A549 (cell line): ENCODE measurements at regions not wholly inside any gene's neighbourhood (a gene's known extent, or its start where the extent isn't known, plus 50 kb on each side); places are given as distances from the start of the nearest gene placed in this dataset.

Experiments used
- ATAC-seq, 2 experiments: fragments of 200-7000 bp in 1 of 2; fragments of >200 bp in 1 of 2; cut with Nextera tagmentation in 1 of 2; cut with Tn5 transposase in 1 of 2; 3 replicates each; pipeline versions ENCODE4 v1.8.0 to v1.9.1; 2018 to 2020; ENCODE audit warnings: mild to moderate bottlenecking in 1 of 2, moderate library complexity in 1 of 2
- CTCF ChIA-PET: fragments of 300-600 bp; sonication (Branson Sonifier 250); formaldehyde crosslinking; extraction: SDS; loops from one replicate; lab custom pipeline; 2021; ENCODE audit warnings: antibody characterized with exemption, inconsistent platforms; lab: Yijun Ruan, JAX
- POLR2A ChIA-PET: fragments of 350-600 bp; formaldehyde crosslinking; extraction: SDS; loops from one replicate; lab custom pipeline; 2021; ENCODE audit warnings: antibody characterized with exemption, inconsistent platforms; lab: Yijun Ruan, JAX
- DNase-seq, 2 experiments: peaks; one replicate each; pipeline versions ENCODE4 v3.0.0 to v3.0.0-alpha.2; 2011 to 2016; ENCODE audit warnings: low read depth in 1 of 2, low spot score in 1 of 2
- FAIRE-seq: peaks from 2 replicates; lab custom pipeline; 2011; peaks lifted over from hg19 to GRCh38; lab: Jason Lieb, UNC
- H3K27ac ChIP-seq, 2 experiments: fragments of >200 bp; sonication (Bioruptor Twin); formaldehyde crosslinking; 3 replicates each; pipeline ENCODE4 v1.5.1; 2016 to 2017
- H3K4me1 ChIP-seq: fragments of >200 bp; sonication (Bioruptor Twin); formaldehyde crosslinking; 3 replicates; pipeline ENCODE4 v1.6.1; 2016
- H3K4me2 ChIP-seq: fragments of >200 bp; sonication (Bioruptor Twin); formaldehyde crosslinking; 3 replicates; pipeline ENCODE4 v1.6.1; 2016
- H3K4me3 ChIP-seq: fragments of >200 bp; sonication (Bioruptor Twin); formaldehyde crosslinking; 3 replicates; pipeline ENCODE4 v1.5.1; 2016
- H3K9me3 ChIP-seq: fragments of >200 bp; sonication (Bioruptor Twin); formaldehyde crosslinking; 3 replicates; pipeline ENCODE4 v1.6.1; 2016
- BCL3 ChIP-seq: fragments of >200 bp; sonication (Bioruptor Twin); formaldehyde crosslinking; IDR thresholded peaks from 3 replicates; pipeline ENCODE4 v1.6.1; 2016
- CBX2 ChIP-seq: fragments of 200-600 bp; sonication (generic); IDR thresholded peaks from 2 replicates; pipeline ENCODE4 v1.6.1; 2016; ENCODE audit warnings: low read depth, mild to moderate bottlenecking, borderline replicate concordance
- CEBPB ChIP-seq, 2 experiments: fragments of >200 bp in 1 of 2; sonication (Bioruptor Twin) in 1 of 2; formaldehyde crosslinking in 1 of 2; IDR thresholded peaks; 2 replicates each; pipeline ENCODE4 v1.6.1; 2012 to 2016
- CHD2 ChIP-seq: fragments of 150-350 bp; IDR thresholded peaks from 2 replicates; pipeline ENCODE4 v1.6.1; 2014; ENCODE audit warnings: low read length; ENCODE audit not compliant: partially characterized antibody
- EP300 ChIP-seq, 2 experiments: fragments of >200 bp; sonication (Bioruptor Twin); formaldehyde crosslinking; IDR thresholded peaks; 2 replicates in 1 of 2; 3 replicates in 1 of 2; pipeline ENCODE4 v1.6.1; 2016 to 2017
- GATA3 ChIP-seq: IDR thresholded peaks from 2 replicates; pipeline ENCODE4 v1.6.1; 2012; ENCODE audit warnings: borderline replicate concordance
- HES2 ChIP-seq: fragments of >200 bp; sonication (Bioruptor Twin); formaldehyde crosslinking; IDR thresholded peaks from 2 replicates; pipeline ENCODE4 v1.6.1; 2016
- HOXA7 ChIP-seq: fragments of 250-450 bp; sonication (Bioruptor Pico); IDR thresholded peaks from 2 replicates; pipeline ENCODE4 v1.5.0; 2020; ENCODE audit warnings: mild to moderate bottlenecking, moderate library complexity
- JUNB ChIP-seq: fragments of >200 bp; sonication (Bioruptor Twin); formaldehyde crosslinking; IDR thresholded peaks from 2 replicates; pipeline ENCODE4 v1.6.1; 2016
- KDM1A ChIP-seq: fragments of 200-600 bp; sonication (generic); IDR thresholded peaks from 2 replicates; pipeline ENCODE4 v1.6.1; 2016; ENCODE audit warnings: low read depth, mild to moderate bottlenecking
- POLR2AphosphoS2 ChIP-seq: conservative IDR thresholded peaks from 2 replicates; pipeline ENCODE4 v1.6.1; 2012; ENCODE audit warnings: low read length, improper control_type of control experiment, inconsistent platforms
- RARB ChIP-seq: fragments of 250-450 bp; sonication (Bioruptor Pico); IDR thresholded peaks from 2 replicates; pipeline ENCODE4 v1.8.0; 2021; ENCODE audit warnings: mild to moderate bottlenecking, moderate library complexity
- TFCP2L1 ChIP-seq: fragments of 250-450 bp; sonication (Bioruptor Pico); IDR thresholded peaks from 2 replicates; pipeline ENCODE4 v1.5.0; 2021; ENCODE audit warnings: mild to moderate bottlenecking
- ZNF302 ChIP-seq: fragments of 250-450 bp; sonication (Bioruptor Pico); IDR thresholded peaks from 2 replicates; pipeline ENCODE4 v1.9.0; 2021; ENCODE audit warnings: inconsistent platforms, mild to moderate bottlenecking, moderate library complexity
- WGBS: methylation state at CpG from one replicate; pipeline ENCODE4 v1.1.6; 2017; ENCODE audit errors: missing lambda C conversion rate; 5-methylcytosine and 5-hydroxymethylcytosine counted together
- TF ChIP-seq, protein P1 (sequence below): fragments of 250-450 bp; sonication (Bioruptor Pico); IDR thresholded peaks from 2 replicates; pipeline ENCODE4 v1.5.0; 2020; ENCODE audit warnings: low read depth, mild to moderate bottlenecking, moderate library complexity
- TF ChIP-seq, protein P2 (sequence below): fragments of >200 bp; sonication (Bioruptor Twin); formaldehyde crosslinking; IDR thresholded peaks from 3 replicates; pipeline ENCODE4 v1.5.1; 2016
- TF ChIP-seq, protein P3 (sequence below): fragments of 250-450 bp; sonication (Bioruptor Pico); IDR thresholded peaks from 2 replicates; pipeline ENCODE4 v1.5.0; 2021; ENCODE audit warnings: mild to moderate bottlenecking, moderate library complexity, borderline replicate concordance

DNA sequence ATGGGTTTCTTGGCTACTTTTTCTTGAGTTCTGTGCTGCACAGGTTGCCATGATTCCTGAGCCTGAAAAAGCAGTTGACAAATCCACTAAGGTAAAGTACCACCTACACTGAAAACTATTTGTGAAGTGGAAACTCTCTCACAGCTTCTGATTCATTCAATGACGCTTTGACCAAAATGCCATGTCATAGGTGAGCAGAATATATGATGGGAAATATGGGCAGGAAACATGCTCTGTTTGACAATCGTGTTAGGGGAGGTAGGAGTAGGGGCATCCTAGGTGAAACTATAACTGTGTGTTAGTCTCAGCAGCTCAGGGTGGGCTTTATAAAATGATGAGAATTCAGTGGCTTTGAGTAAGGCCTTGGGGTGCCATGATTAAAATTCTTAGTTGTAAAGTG is 69.6 kb upstream of the ELMO1 start (continued):
- TF ChIP-seq, protein P1, sequence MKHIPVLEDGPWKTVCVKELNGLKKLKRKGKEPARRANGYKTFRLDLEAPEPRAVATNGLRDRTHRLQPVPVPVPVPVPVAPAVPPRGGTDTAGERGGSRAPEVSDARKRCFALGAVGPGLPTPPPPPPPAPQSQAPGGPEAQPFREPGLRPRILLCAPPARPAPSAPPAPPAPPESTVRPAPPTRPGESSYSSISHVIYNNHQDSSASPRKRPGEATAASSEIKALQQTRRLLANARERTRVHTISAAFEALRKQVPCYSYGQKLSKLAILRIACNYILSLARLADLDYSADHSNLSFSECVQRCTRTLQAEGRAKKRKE: no peak
- TF ChIP-seq, all 56 proteins: peak for 0

DNA sequence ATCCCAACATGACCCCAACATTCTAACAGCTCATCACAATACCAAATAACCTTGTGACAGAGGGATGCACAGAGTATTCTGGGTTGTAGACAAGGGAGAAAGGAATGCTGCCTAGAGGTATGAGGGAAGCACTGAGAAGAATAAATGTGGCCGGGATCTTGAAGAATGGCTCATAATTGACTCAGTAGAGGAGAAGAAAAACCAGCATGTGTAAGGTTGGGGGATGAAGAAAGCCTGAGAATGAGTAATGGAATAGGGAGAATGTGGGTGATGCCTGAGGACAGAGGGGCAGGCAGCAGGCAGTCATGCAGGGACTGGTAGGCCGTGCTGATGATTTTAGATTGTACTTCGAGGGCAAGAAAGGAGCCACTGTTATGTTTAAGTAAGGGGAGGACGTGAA is 75.4 kb upstream of the ELMO1 start:
- POLR2A ChIA-PET: no interaction called here
- CTCF ChIA-PET: interaction anchor here (1.4 to 1.8 kb wide), 2 partner anchors 28 to 35 kb away, joined by 3 read pairs; no protein-coding TSS in a partner anchor
- no peak overlapping the region for H3K4me3 ChIP-seq
- TF ChIP-seq, protein P2, sequence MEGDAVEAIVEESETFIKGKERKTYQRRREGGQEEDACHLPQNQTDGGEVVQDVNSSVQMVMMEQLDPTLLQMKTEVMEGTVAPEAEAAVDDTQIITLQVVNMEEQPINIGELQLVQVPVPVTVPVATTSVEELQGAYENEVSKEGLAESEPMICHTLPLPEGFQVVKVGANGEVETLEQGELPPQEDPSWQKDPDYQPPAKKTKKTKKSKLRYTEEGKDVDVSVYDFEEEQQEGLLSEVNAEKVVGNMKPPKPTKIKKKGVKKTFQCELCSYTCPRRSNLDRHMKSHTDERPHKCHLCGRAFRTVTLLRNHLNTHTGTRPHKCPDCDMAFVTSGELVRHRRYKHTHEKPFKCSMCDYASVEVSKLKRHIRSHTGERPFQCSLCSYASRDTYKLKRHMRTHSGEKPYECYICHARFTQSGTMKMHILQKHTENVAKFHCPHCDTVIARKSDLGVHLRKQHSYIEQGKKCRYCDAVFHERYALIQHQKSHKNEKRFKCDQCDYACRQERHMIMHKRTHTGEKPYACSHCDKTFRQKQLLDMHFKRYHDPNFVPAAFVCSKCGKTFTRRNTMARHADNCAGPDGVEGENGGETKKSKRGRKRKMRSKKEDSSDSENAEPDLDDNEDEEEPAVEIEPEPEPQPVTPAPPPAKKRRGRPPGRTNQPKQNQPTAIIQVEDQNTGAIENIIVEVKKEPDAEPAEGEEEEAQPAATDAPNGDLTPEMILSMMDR: no peak
- TF ChIP-seq POLR2AphosphoS2 (no peak), HES2 (no peak), CHD2 (no peak), CBX2 (no peak), KDM1A (no peak)
- TF ChIP-seq, protein P3, sequence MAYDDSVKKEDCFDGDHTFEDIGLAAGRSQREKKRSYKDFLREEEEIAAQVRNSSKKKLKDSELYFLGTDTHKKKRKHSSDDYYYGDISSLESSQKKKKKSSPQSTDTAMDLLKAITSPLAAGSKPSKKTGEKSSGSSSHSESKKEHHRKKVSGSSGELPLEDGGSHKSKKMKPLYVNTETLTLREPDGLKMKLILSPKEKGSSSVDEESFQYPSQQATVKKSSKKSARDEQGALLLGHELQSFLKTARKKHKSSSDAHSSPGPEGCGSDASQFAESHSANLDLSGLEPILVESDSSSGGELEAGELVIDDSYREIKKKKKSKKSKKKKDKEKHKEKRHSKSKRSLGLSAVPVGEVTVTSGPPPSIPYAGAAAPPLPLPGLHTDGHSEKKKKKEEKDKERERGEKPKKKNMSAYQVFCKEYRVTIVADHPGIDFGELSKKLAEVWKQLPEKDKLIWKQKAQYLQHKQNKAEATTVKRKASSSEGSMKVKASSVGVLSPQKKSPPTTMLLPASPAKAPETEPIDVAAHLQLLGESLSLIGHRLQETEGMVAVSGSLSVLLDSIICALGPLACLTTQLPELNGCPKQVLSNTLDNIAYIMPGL (CRISPR knock-in tag): no peak
- DNase-seq (no peak), ATAC-seq (no peak), FAIRE-seq (no peak)
- no peak overlapping the region for H3K4me2 ChIP-seq
- no peak overlapping the region for H3K27ac ChIP-seq
- no peaks in the 10 kb centered on the region for H3K9me3 ChIP-seq
- H3K4me1 ChIP-seq: no peaks in the 10 kb centered on the region
- WGBS: 26% methylated on average over 4 of the region's 4 CpGs

- ChIA-PET POLR2A (no interaction called here), CTCF (interaction anchor here (1.1 to 1.8 kb wide), 3 partner anchors 29 to 43 kb away, joined by 3 read pairs; no protein-coding TSS in a partner anchor)
- Histone ChIP-seq H3K4me3 (no peak overlapping the region), H3K27ac (no peak overlapping the region), H3K4me2 (no peak overlapping the region), H3K4me1 (no peaks in the 10 kb centered on the region), H3K9me3 (no peaks in the 10 kb centered on the region)
- ATAC-seq: no peak
- 20% methylated on average over 2 of the region's 2 CpGs for WGBS
- no peak for FAIRE-seq
- no peak for TF ChIP-seq HOXA7 (CRISPR knock-in tag)
- TF ChIP-seq JUNB: no peak
- no peak for DNase-seq
Observed at GRCh38 chr7:37524797-37525196, 76.1 kb upstream of the ELMO1 start.

- no peak overlapping the region for H3K27ac ChIP-seq
- ATAC-seq (no peak), FAIRE-seq (no peak), DNase-seq (no peak)
- POLR2A ChIA-PET: no interaction called here
- no peak for TF ChIP-seq BCL3
- TF ChIP-seq GATA3: no peak
- TF ChIP-seq ZNF302 (CRISPR knock-in tag): no peak
- TF ChIP-seq TFCP2L1 (CRISPR knock-in tag): no peak
- no peak for TF ChIP-seq POLR2AphosphoS2
- TF ChIP-seq EP300 (IDR thresholded peaks at IDR 0.05): no peak
- TF ChIP-seq RARB (CRISPR knock-in tag): no peak
- TF ChIP-seq CEBPB (IDR thresholded peaks at IDR 0.05): no peak
- H3K4me3 ChIP-seq: no peak overlapping the region
- 51% methylated on average over 4 of the region's 4 CpGs for whole genome bisulfite sequencing
- H3K9me3 ChIP-seq: no peaks in the 10 kb centered on the region
- CTCF ChIA-PET: no interaction called here
- H3K4me1 ChIP-seq: no peaks in the 10 kb centered on the region
- H3K4me2 ChIP-seq: no peak overlapping the region
Observed at GRCh38 chr7:37526623-37527022, 78.0 kb upstream of the ELMO1 start.
